ENCODE measurements at regions not wholly inside any gene's neighbourhood (a gene's known extent, or its start where the extent isn't known, plus 50 kb on each side); places are given as distances from the start of the nearest gene placed in this dataset.

DNA sequence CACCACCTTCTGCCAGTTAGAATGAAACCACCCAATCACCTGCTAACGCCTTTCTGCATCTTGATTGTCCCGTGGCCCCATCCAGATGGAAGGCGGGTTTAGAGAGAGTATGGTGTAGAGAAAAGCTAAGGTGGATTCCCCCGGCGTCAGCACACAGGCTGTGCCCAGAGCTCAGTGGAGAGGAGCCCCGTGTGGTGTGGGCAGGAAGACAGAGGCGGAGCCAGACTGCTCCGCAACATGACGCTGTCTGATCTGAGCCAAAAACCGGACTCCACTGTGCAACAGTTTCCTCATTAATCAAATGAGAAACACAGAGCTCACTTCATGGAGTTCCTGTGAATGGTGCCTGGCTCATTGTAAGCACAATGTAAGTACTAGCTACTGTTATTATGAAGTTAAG is 448.1 kb upstream of the SMIM21 start:
- no peak overlapping the region for H3K9ac ChIP-seq (ENCODE audit: low read length)
- H3K79me2 ChIP-seq (ENCODE audit: low read length) = no peaks in the 10 kb centered on the region
- TF ChIP-seq, protein P1, sequence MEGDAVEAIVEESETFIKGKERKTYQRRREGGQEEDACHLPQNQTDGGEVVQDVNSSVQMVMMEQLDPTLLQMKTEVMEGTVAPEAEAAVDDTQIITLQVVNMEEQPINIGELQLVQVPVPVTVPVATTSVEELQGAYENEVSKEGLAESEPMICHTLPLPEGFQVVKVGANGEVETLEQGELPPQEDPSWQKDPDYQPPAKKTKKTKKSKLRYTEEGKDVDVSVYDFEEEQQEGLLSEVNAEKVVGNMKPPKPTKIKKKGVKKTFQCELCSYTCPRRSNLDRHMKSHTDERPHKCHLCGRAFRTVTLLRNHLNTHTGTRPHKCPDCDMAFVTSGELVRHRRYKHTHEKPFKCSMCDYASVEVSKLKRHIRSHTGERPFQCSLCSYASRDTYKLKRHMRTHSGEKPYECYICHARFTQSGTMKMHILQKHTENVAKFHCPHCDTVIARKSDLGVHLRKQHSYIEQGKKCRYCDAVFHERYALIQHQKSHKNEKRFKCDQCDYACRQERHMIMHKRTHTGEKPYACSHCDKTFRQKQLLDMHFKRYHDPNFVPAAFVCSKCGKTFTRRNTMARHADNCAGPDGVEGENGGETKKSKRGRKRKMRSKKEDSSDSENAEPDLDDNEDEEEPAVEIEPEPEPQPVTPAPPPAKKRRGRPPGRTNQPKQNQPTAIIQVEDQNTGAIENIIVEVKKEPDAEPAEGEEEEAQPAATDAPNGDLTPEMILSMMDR (IDR thresholded peaks at IDR 0.05; ENCODE audit: low read length) = no peak
- TF ChIP-seq EZH2phosphoT487 (IDR thresholded peaks at IDR 0.05; ENCODE audit: low read length) (no peak), EZH2 (optimal IDR thresholded peaks at IDR 0.05; ENCODE audit: low read depth, low read length) (no peak)
- no peaks in the 10 kb centered on the region for H4K20me1 ChIP-seq (ENCODE audit: insufficient read depth, low read length)
- H3K9me2 ChIP-seq (replicated peaks; ENCODE audit: insufficient read depth, low read length) = no peaks in the 10 kb centered on the region
- H3K4me2 ChIP-seq (ENCODE audit: low read depth, low read length) = no peak overlapping the region
- H3F3A ChIP-seq (ENCODE audit: insufficient read depth, low read length) = no peaks in the 10 kb centered on the region
- no peaks in the 10 kb centered on the region for H3K9me3 ChIP-seq (replicated peaks; ENCODE audit: insufficient read depth, low read length)
- no peak overlapping the region for H3K4me3 ChIP-seq (ENCODE audit: low read length)
- no peaks in the 10 kb centered on the region for H3K4me1 ChIP-seq (ENCODE audit: low read length)
- no peaks in the 10 kb centered on the region for H3K27me3 ChIP-seq (replicated peaks; ENCODE audit: insufficient read depth, low read length)
- DNase-seq = no peak
- no peak overlapping the region for H3K27ac ChIP-seq (ENCODE audit: low read length)
- no peaks in the 10 kb centered on the region for H3K36me3 ChIP-seq (replicated peaks; ENCODE audit: insufficient read depth, low read length)
- H2AFZ ChIP-seq (ENCODE audit: low read length) = no peak overlapping the region

DNA sequence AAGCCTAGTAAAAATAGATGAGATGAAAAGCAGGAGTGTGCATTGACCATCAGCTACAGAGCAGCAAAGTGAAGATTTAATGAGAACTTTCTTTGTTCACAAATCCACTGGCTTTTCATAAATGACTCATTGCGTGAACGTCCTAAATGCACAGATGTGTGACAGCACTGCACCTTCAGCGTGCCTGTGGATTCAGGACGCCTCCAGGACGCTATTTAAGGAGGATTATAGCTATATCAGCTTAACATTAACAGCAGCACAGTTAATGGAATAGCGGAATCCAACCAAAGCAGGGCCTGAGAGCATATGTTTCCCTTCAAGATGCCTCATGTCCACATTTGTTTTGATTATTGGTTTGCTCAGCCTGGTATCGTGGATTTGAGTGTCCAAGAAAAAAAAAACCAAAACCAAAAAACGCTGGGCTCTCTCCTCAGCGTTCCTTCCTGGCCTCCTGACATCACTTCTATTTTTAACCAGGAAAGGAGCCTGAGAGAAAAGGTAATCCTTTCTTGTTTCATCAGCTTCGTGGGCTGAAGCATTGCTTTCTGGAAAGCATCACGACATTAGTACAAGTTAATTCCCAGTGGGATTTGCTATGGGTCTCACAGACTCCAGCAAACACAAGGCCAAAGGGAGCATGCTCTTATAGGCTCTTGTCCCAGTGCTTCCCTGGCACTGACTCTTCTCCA is 447.0 kb upstream of the SMIM21 start:
- Histone ChIP-seq H3K9me2 (replicated peaks; ENCODE audit: insufficient read depth, low read length) (no peaks in the 10 kb centered on the region), H2AFZ (ENCODE audit: low read length) (no peak overlapping the region), H3K79me2 (ENCODE audit: low read length) (no peaks in the 10 kb centered on the region), H3K27me3 (replicated peaks; ENCODE audit: insufficient read depth, low read length) (no peaks in the 10 kb centered on the region), H3K36me3 (replicated peaks; ENCODE audit: insufficient read depth, low read length) (no peaks in the 10 kb centered on the region), H3K9ac (ENCODE audit: low read length) (no peak overlapping the region), H3K9me3 (replicated peaks; ENCODE audit: insufficient read depth, low read length) (no peaks in the 10 kb centered on the region), H3K4me3 (ENCODE audit: low read length) (no peak overlapping the region), H3K27ac (ENCODE audit: low read length) (no peak overlapping the region), H3K4me1 (ENCODE audit: low read length) (no peaks in the 10 kb centered on the region), H3F3A (ENCODE audit: insufficient read depth, low read length) (no peaks in the 10 kb centered on the region), H3K4me2 (ENCODE audit: low read depth, low read length) (no peak overlapping the region), H4K20me1 (ENCODE audit: insufficient read depth, low read length) (no peaks in the 10 kb centered on the region)
- DNase-seq = no peak
- TF ChIP-seq EZH2 (optimal IDR thresholded peaks at IDR 0.05; ENCODE audit: low read depth, low read length) (no peak), EZH2phosphoT487 (IDR thresholded peaks at IDR 0.05; ENCODE audit: low read length) (no peak)
- TF ChIP-seq, protein P1 (IDR thresholded peaks at IDR 0.05; ENCODE audit: low read length) = no peak

DNA sequence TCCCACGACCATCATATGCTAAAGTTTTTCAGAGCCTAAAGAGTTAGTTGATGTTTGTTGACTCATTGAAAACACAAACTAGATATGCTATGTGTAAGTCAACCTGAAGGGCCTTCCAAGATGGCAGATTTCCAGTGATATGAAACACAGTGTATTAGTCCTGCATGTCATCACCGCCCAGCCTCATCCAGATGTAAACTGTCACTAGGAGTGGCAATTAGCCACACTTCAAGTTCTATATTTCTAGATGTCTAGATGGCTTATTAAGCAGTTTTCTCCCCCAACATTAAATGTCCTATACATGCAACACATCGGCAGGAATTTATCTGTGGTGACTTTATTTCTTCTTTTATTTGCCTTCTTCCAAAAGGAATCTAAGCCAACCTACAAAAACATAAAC is 444.1 kb upstream of the SMIM21 start:
- no peak for DNase-seq
- no peak overlapping the region for H3K9ac ChIP-seq (ENCODE audit: low read length)
- H3K4me3 ChIP-seq (ENCODE audit: low read length) = no peak overlapping the region
- H4K20me1 ChIP-seq (ENCODE audit: insufficient read depth, low read length) = no peaks in the 10 kb centered on the region
- no peaks in the 10 kb centered on the region for H3K36me3 ChIP-seq (replicated peaks; ENCODE audit: insufficient read depth, low read length)
- no peaks in the 10 kb centered on the region for H3K9me2 ChIP-seq (replicated peaks; ENCODE audit: insufficient read depth, low read length)
- no peak overlapping the region for H2AFZ ChIP-seq (ENCODE audit: low read length)
- H3K79me2 ChIP-seq (ENCODE audit: low read length) = no peaks in the 10 kb centered on the region
- H3K9me3 ChIP-seq (replicated peaks; ENCODE audit: insufficient read depth, low read length) = no peaks in the 10 kb centered on the region
- H3K4me1 ChIP-seq (ENCODE audit: low read length) = no peaks in the 10 kb centered on the region
- no peak overlapping the region for H3K27ac ChIP-seq (ENCODE audit: low read length)
- H3F3A ChIP-seq (ENCODE audit: insufficient read depth, low read length) = no peaks in the 10 kb centered on the region
- TF ChIP-seq EZH2 (optimal IDR thresholded peaks at IDR 0.05; ENCODE audit: low read depth, low read length) (no peak), EZH2phosphoT487 (IDR thresholded peaks at IDR 0.05; ENCODE audit: low read length) (no peak)
- TF ChIP-seq, protein P1 (IDR thresholded peaks at IDR 0.05; ENCODE audit: low read length) = no peak
- H3K4me2 ChIP-seq (ENCODE audit: low read depth, low read length) = no peak overlapping the region
- H3K27me3 ChIP-seq (replicated peaks; ENCODE audit: insufficient read depth, low read length) = no peaks in the 10 kb centered on the region
